CD4-positive, CD25-positive, alpha-beta regulatory T cell (primary cell): ENCODE measurements at regions not wholly inside any gene's neighbourhood (a gene's known extent, or its start where the extent isn't known, plus 50 kb on each side); places are given as distances from the start of the nearest gene placed in this dataset.

Source experiments
- ATAC-seq, 2 donors: fragments of 150-1000 bp; cut with Tn5 transposase; one replicate each; pipeline ENCODE4 v1.10.0; 2021; ENCODE audit warnings: low read depth in 2 of 2, moderate number of reproducible peaks in 2 of 2, moderate library complexity in 1 of 2
- DNase-seq, 3 donors: peaks; one replicate each; pipeline versions ENCODE4 v3.0.0 to v3.0.0-alpha.2; 2012 to 2022; ENCODE audit warnings: mixed read lengths in 1 of 3
- H3K27ac ChIP-seq: one replicate; pipeline ENCODE4 v1.7.0; 2013; ENCODE audit warnings: mild to moderate bottlenecking, low read length; ENCODE audit not compliant: insufficient read depth, poor library complexity, severe bottlenecking
- H3K27me3 ChIP-seq: one replicate; pipeline ENCODE4 v1.7.0; 2013; ENCODE audit warnings: low read length; ENCODE audit not compliant: control insufficient read depth, insufficient read depth
- H3K36me3 ChIP-seq: one replicate; pipeline ENCODE4 v1.7.0; 2013; ENCODE audit warnings: mild to moderate bottlenecking, low read length, moderate library complexity; ENCODE audit not compliant: control insufficient read depth, insufficient read depth
- H3K4me1 ChIP-seq: 2 replicates; pipeline ENCODE4 v1.7.0; 2013; ENCODE audit warnings: mild to moderate bottlenecking, low read length; ENCODE audit not compliant: insufficient read depth, control insufficient read depth, poor library complexity, severe bottlenecking
- H3K4me3 ChIP-seq: one replicate; pipeline ENCODE4 v1.7.0; 2013; ENCODE audit warnings: low read depth, mild to moderate bottlenecking, low read length, moderate library complexity
- H3K9me3 ChIP-seq, 2 experiments: 1 replicate in 1 of 2; 2 replicates in 1 of 2; pipeline ENCODE4 v1.7.0; 2013; ENCODE audit warnings: low read length in 2 of 2, mild to moderate bottlenecking in 1 of 2, moderate library complexity in 1 of 2; ENCODE audit not compliant: control insufficient read depth in 2 of 2
- H3K27ac Mint-ChIP-seq, 3 donors: one replicate each; pipeline ENCODE4 v1.8.0; 2020 to 2022; ENCODE audit warnings: mild to moderate bottlenecking in 3 of 3, mixed read lengths in 3 of 3, moderate library complexity in 2 of 3
- H3K27me3 Mint-ChIP-seq: one replicate; pipeline ENCODE4 v1.8.0; 2022; ENCODE audit warnings: mild to moderate bottlenecking, mixed read lengths
- H3K36me3 Mint-ChIP-seq: one replicate; pipeline ENCODE4 v1.8.0; 2020; ENCODE audit warnings: mixed read lengths
- H3K4me1 Mint-ChIP-seq, 4 donors: one replicate each; pipeline ENCODE4 v1.8.0; 2020 to 2022; ENCODE audit warnings: mixed read lengths in 4 of 4, mild to moderate bottlenecking in 1 of 4
- H3K4me3 Mint-ChIP-seq, 4 donors: one replicate each; pipeline ENCODE4 v1.8.0; 2020 to 2022; ENCODE audit warnings: mild to moderate bottlenecking in 4 of 4, mixed read lengths in 4 of 4, moderate library complexity in 3 of 4
- H3K9me3 Mint-ChIP-seq, 7 donors: one replicate each; pipeline ENCODE4 v1.8.0; 2020 to 2022; ENCODE audit warnings: mixed read lengths in 7 of 7, mild to moderate bottlenecking in 3 of 7, moderate library complexity in 2 of 7

- Mint-ChIP-seq H3K27me3 (no peaks in the 10 kb centered on the region), H3K27ac (no peak overlapping the region), H3K9me3 (no peaks in the 10 kb centered on the region), H3K36me3 (no peaks in the 10 kb centered on the region), H3K4me1 (no peaks in the 10 kb centered on the region), H3K4me3 (no peak overlapping the region)
- Histone ChIP-seq H3K27ac (no peak overlapping the region), H3K4me1 (no peaks in the 10 kb centered on the region), H3K4me3 (no peak overlapping the region), H3K27me3 (no peaks in the 10 kb centered on the region), H3K9me3 (no peaks in the 10 kb centered on the region), H3K36me3 (no peaks in the 10 kb centered on the region)
- DNase-seq (no peak), ATAC-seq (no peak)
Observed at GRCh38 chr6:14218519-14218800, 100.9 kb downstream of the CD83 start.

GRCh38 chr6:14221564-14222279 is 104.2 kb downstream of the CD83 start:
- peaks cover 0 to 2% (median 0%) of the 10 kb centered on the region in 4 donors for H3K4me1 Mint-ChIP-seq
- Histone ChIP-seq H3K27ac (no peak overlapping the region), H3K4me1 (no peaks in the 10 kb centered on the region), H3K4me3 (no peak overlapping the region), H3K36me3 (no peaks in the 10 kb centered on the region), H3K27me3 (peaks cover 5% of the 10 kb centered on the region), H3K9me3 (peaks cover 0 to 3% of the 10 kb centered on the region in 2 experiments)
- H3K9me3 Mint-ChIP-seq: peaks cover 0 to 4% (median 0%) of the 10 kb centered on the region in 7 donors
- H3K36me3 Mint-ChIP-seq: no peaks in the 10 kb centered on the region
- H3K4me3 Mint-ChIP-seq: no peak overlapping the region
- DNase-seq (no peak), ATAC-seq (no peak)
- H3K27ac Mint-ChIP-seq: no peak overlapping the region
- H3K27me3 Mint-ChIP-seq: no peaks in the 10 kb centered on the region

DNA sequence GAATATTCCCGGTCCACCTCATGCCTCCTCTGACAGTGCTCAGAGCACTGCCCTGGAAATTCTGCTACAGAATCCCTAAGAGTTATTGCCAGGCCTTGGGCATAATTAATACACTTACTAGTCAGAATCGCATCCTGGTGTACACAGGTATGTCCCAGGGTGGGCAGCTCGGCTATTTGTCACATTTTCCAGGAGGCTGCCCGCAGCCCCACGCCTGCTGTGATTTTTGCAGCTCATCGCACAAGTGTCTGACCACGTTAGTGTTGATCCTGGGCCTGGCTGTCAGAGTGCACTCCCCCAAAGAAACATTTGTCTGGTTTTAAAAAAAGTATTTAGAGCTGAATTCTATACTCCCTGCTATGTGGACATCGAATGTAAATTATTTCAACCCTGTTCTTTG is 105.4 kb downstream of the CD83 start:
- H3K9me3 ChIP-seq: peaks cover 0 to 3% of the 10 kb centered on the region in 2 experiments
- Mint-ChIP-seq H3K9me3 (peaks cover 0 to 4% (median 0%) of the 10 kb centered on the region in 7 donors), H3K27ac (no peak overlapping the region), H3K27me3 (no peaks in the 10 kb centered on the region), H3K4me3 (no peak overlapping the region), H3K36me3 (no peaks in the 10 kb centered on the region), H3K4me1 (peaks cover 0 to 2% (median 0%) of the 10 kb centered on the region in 4 donors)
- H3K4me3 ChIP-seq: no peak overlapping the region
- DNase-seq (no peak), ATAC-seq (no peak)
- H3K36me3 ChIP-seq: no peaks in the 10 kb centered on the region
- no peaks in the 10 kb centered on the region for H3K4me1 ChIP-seq
- H3K27me3 ChIP-seq: peaks cover 5% of the 10 kb centered on the region
- H3K27ac ChIP-seq: no peak overlapping the region

- peaks cover 0 to 4% (median 0%) of the 10 kb centered on the region in 7 donors for H3K9me3 Mint-ChIP-seq
- H3K4me3 ChIP-seq: no peak overlapping the region
- H3K27ac Mint-ChIP-seq: no peak overlapping the region
- H3K27ac ChIP-seq: no peak overlapping the region
- peaks cover 5% of the 10 kb centered on the region for H3K27me3 ChIP-seq
- H3K27me3 Mint-ChIP-seq: no peaks in the 10 kb centered on the region
- peaks cover 0 to 3% of the 10 kb centered on the region in 2 experiments for H3K9me3 ChIP-seq
- peaks cover 0 to 2% (median 0%) of the 10 kb centered on the region in 4 donors for H3K4me1 Mint-ChIP-seq
- no peak overlapping the region for H3K4me3 Mint-ChIP-seq
- no peak for DNase-seq
- no peaks in the 10 kb centered on the region for H3K36me3 ChIP-seq
- no peaks in the 10 kb centered on the region for H3K36me3 Mint-ChIP-seq
- no peaks in the 10 kb centered on the region for H3K4me1 ChIP-seq
- ATAC-seq: no peak
Observed at GRCh38 chr6:14224359-14225103, 107.0 kb downstream of the CD83 start.

GRCh38 chr6:14226051-14226660 is 108.6 kb downstream of the CD83 start:
- ATAC-seq: no peak
- H3K27ac Mint-ChIP-seq: no peak overlapping the region
- H3K9me3 ChIP-seq: peaks cover 0 to 3% of the 10 kb centered on the region in 2 experiments

GRCh38 chr6:14228571-14228970 is 111.0 kb downstream of the CD83 start:
- H3K36me3 Mint-ChIP-seq: no peaks in the 10 kb centered on the region
- DNase-seq: no peak
- peaks cover 0 to 3% of the 10 kb centered on the region in 2 experiments for H3K9me3 ChIP-seq
- no peaks in the 10 kb centered on the region for H3K4me1 ChIP-seq
- H3K4me3 Mint-ChIP-seq: no peak overlapping the region
- H3K36me3 ChIP-seq: no peaks in the 10 kb centered on the region
- H3K27me3 ChIP-seq: peaks cover 5% of the 10 kb centered on the region
- no peak for ATAC-seq
- H3K4me3 ChIP-seq: no peak overlapping the region
- no peak overlapping the region for H3K27ac ChIP-seq
- peaks cover 4% of the 10 kb centered on the region for H3K27me3 Mint-ChIP-seq
- peaks cover 0 to 4% (median 0%) of the 10 kb centered on the region in 7 donors for H3K9me3 Mint-ChIP-seq
- H3K4me1 Mint-ChIP-seq: peaks cover 0 to 2% (median 0%) of the 10 kb centered on the region in 4 donors
- peak overlapping the region in 1 of 3 donors; percentile 43 for H3K27ac Mint-ChIP-seq

More at GRCh38 chr6:14226051-14226660, 108.6 kb downstream of the CD83 start:
- Histone ChIP-seq H3K4me3 (no peak overlapping the region), H3K27ac (no peak overlapping the region), H3K27me3 (peaks cover 5% of the 10 kb centered on the region), H3K36me3 (no peaks in the 10 kb centered on the region), H3K4me1 (no peaks in the 10 kb centered on the region)
- Mint-ChIP-seq H3K9me3 (peaks cover 0 to 4% (median 0%) of the 10 kb centered on the region in 7 donors), H3K4me1 (peaks cover 0 to 2% (median 0%) of the 10 kb centered on the region in 4 donors), H3K4me3 (no peak overlapping the region), H3K27me3 (peaks cover 4% of the 10 kb centered on the region), H3K36me3 (no peaks in the 10 kb centered on the region)
- DNase-seq: no peak

- Histone ChIP-seq H3K4me3 (no peak overlapping the region), H3K9me3 (peaks cover 0 to 3% of the 10 kb centered on the region in 2 experiments), H3K36me3 (no peaks in the 10 kb centered on the region), H3K27me3 (peaks cover 2% of the 10 kb centered on the region), H3K27ac (no peak overlapping the region), H3K4me1 (no peaks in the 10 kb centered on the region)
- DNase-seq (no peak), ATAC-seq (no peak)
- Mint-ChIP-seq H3K4me3 (no peak overlapping the region), H3K9me3 (peaks cover 0 to 3% (median 0%) of the 10 kb centered on the region in 7 donors), H3K4me1 (no peaks in the 10 kb centered on the region), H3K36me3 (no peaks in the 10 kb centered on the region), H3K27me3 (peaks cover 9% of the 10 kb centered on the region), H3K27ac (no peak overlapping the region)
Observed at GRCh38 chr6:14231071-14231483, 113.5 kb downstream of the CD83 start.
